ENCODE measurements at regions not wholly inside any gene's neighbourhood (a gene's known extent, or its start where the extent isn't known, plus 50 kb on each side); places are given as distances from the start of the nearest gene placed in this dataset.

DNA sequence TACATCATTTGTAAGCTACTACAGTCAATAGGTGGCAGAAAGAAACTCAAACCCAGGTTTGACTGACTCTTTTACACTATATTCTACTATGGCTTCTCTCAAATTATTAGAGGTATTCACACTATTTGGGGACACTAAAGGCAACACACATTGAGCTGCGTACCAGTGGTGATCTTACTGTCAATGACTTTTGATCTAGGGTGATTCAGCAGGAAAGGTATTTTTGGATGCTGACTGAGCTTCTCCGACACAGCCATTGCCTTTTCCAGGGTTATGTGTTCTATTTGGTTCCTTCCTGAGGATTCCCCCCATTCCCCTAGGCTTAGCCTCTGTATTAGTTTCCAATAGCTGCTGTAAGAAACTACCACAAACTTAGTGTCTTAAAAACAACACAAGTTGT, 73.2 kb upstream of the JAK1 start:
- TF ChIP-seq POU2F2 (IDR thresholded peaks at IDR 0.05; ENCODE audit: low read depth, low read length), result no peak
- TF ChIP-seq TAF1 (IDR thresholded peaks at IDR 0.05; ENCODE audit: low read depth, low read length), result no peak
- no peak for TF ChIP-seq SPI1 (IDR thresholded peaks at IDR 0.05; ENCODE audit: low read depth, low read length)
- no peak for TF ChIP-seq POLR2AphosphoS5 (IDR thresholded peaks at IDR 0.05; ENCODE audit: low read depth, low read length)
- no peak for TF ChIP-seq PAX5 (IDR thresholded peaks at IDR 0.05; ENCODE audit: insufficient read depth, low read length, severe bottlenecking)
- TF ChIP-seq POLR2A (IDR thresholded peaks at IDR 0.05; ENCODE audit: low read depth, low read length), result no peak
- FAIRE-seq, result no peak
- DNase-seq (ENCODE audit: insufficient read length, low spot score), result no peak

DNA sequence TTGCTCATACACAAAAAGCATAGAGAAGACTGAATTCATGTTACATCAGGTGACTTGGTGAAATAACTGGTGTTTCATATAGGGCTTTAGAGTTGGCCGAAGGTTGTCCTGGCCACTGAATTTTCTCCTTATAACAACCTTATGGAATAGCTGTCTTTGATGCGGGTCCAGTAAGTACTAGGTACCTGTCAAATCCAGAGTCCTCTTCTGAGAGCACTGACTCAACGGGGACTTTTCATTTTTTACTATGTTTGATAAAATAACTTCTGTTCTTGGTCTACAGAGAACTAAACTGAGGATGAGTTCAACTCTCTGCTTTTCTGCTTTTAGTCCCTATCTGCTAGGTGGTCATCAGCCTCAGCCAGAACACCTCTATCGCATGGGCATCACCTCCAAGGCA, 76.1 kb upstream of the JAK1 start:
- FAIRE-seq (no peak), DNase-seq (ENCODE audit: insufficient read length, low spot score) (no peak)
- TF ChIP-seq POLR2A (IDR thresholded peaks at IDR 0.05; ENCODE audit: low read depth, low read length) (no peak), POU2F2 (IDR thresholded peaks at IDR 0.05; ENCODE audit: low read depth, low read length) (no peak), PAX5 (IDR thresholded peaks at IDR 0.05; ENCODE audit: insufficient read depth, low read length, severe bottlenecking) (no peak), TAF1 (IDR thresholded peaks at IDR 0.05; ENCODE audit: low read depth, low read length) (no peak), SPI1 (IDR thresholded peaks at IDR 0.05; ENCODE audit: low read depth, low read length) (no peak), POLR2AphosphoS5 (IDR thresholded peaks at IDR 0.05; ENCODE audit: low read depth, low read length) (no peak)

DNA sequence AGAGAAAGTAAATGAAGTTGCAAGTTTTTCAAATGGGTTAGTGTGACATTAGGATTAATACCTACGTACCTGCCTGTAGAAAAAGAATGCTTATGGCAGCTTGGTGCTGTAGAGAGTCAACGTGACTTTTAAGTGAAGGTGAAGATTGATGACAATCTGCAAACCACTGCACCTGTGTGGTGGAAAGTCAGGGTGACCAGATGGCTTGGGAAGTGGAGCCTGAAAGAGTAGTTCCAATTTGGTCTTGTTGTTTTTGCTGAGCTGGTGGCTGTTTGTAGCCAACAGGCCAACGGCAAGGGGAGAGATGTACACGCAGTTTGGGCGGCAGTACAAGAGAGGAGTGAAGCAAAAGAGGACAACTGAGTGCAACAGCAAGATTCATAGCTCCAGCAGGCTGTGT, 78.1 kb upstream of the JAK1 start:
- DNase-seq (ENCODE audit: insufficient read length, low spot score) (no peak), FAIRE-seq (no peak)
- no peak for TF ChIP-seq POLR2A (IDR thresholded peaks at IDR 0.05; ENCODE audit: low read depth, low read length)
- no peak for TF ChIP-seq POU2F2 (IDR thresholded peaks at IDR 0.05; ENCODE audit: low read depth, low read length)
- no peak for TF ChIP-seq POLR2AphosphoS5 (IDR thresholded peaks at IDR 0.05; ENCODE audit: low read depth, low read length)
- no peak for TF ChIP-seq PAX5 (IDR thresholded peaks at IDR 0.05; ENCODE audit: insufficient read depth, low read length, severe bottlenecking)
- TF ChIP-seq SPI1 (IDR thresholded peaks at IDR 0.05; ENCODE audit: low read depth, low read length), result no peak
- no peak for TF ChIP-seq TAF1 (IDR thresholded peaks at IDR 0.05; ENCODE audit: low read depth, low read length)

- FAIRE-seq (no peak), DNase-seq (ENCODE audit: insufficient read length, low spot score) (no peak)
- no peak for TF ChIP-seq POLR2AphosphoS5 (IDR thresholded peaks at IDR 0.05; ENCODE audit: low read depth, low read length)
These were observed 78.9 kb upstream of the JAK1 start for GRCh38 chr1:65045022-65045817.

- DNase-seq (ENCODE audit: insufficient read length, low spot score), result no peak
- TF ChIP-seq PAX5 (IDR thresholded peaks at IDR 0.05; ENCODE audit: insufficient read depth, low read length, severe bottlenecking) (no peak), POLR2AphosphoS5 (IDR thresholded peaks at IDR 0.05; ENCODE audit: low read depth, low read length) (no peak), TAF1 (IDR thresholded peaks at IDR 0.05; ENCODE audit: low read depth, low read length) (no peak), SPI1 (IDR thresholded peaks at IDR 0.05; ENCODE audit: low read depth, low read length) (no peak), POU2F2 (IDR thresholded peaks at IDR 0.05; ENCODE audit: low read depth, low read length) (no peak), POLR2A (IDR thresholded peaks at IDR 0.05; ENCODE audit: low read depth, low read length) (no peak)
- no peak for FAIRE-seq
These were observed 82.0 kb upstream of the JAK1 start for GRCh38 chr1:65048335-65048734.

DNA sequence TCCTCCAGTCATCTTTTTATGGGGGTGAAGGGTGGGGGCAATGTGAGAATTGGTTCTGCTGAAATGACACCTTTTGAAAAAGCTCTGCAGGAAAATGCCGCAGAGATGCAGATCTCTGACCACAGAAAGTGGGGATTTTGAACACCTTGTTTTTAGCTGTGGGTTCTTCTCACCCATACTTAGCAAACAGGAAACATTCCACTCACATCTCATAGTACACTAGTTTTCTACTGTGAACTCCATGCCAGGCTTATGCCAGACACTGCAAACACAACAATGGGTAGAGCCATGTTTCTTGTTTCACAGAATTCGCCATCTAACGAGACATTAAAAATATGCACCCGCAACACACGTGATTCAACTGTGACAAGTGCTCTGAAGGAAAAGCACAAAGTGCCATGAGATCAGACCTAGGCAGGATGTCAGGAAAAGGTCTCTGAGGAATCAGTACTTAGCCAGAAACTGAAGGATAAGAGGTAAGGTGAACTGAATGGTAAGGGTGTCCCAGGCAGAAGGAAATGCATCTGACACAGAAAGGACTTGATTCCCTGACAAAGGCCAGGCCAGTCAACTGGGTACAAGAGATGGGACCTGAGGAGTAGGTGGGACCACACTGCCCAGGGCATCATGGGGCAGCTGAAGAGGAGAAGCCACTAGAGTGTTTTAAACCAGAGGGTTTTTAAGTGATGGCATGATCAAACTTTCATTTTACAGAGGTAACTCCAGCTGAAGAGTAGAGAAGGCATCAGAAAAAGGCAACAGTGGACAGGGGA, 83.8 kb upstream of the JAK1 start:
- FAIRE-seq, result no peak
- TF ChIP-seq SPI1 (IDR thresholded peaks at IDR 0.05; ENCODE audit: low read depth, low read length) (no peak), TAF1 (IDR thresholded peaks at IDR 0.05; ENCODE audit: low read depth, low read length) (no peak), POLR2A (IDR thresholded peaks at IDR 0.05; ENCODE audit: low read depth, low read length) (no peak), POLR2AphosphoS5 (IDR thresholded peaks at IDR 0.05; ENCODE audit: low read depth, low read length) (no peak), PAX5 (IDR thresholded peaks at IDR 0.05; ENCODE audit: insufficient read depth, low read length, severe bottlenecking) (no peak), POU2F2 (IDR thresholded peaks at IDR 0.05; ENCODE audit: low read depth, low read length) (no peak)
- no peak for DNase-seq (ENCODE audit: insufficient read length, low spot score)

GRCh38 chr1:65050735-65051134, 84.4 kb upstream of the JAK1 start:
- DNase-seq (ENCODE audit: insufficient read length, low spot score) (no peak), FAIRE-seq (no peak)
- TF ChIP-seq POLR2A (IDR thresholded peaks at IDR 0.05; ENCODE audit: low read depth, low read length) (no peak), TAF1 (IDR thresholded peaks at IDR 0.05; ENCODE audit: low read depth, low read length) (no peak), POLR2AphosphoS5 (IDR thresholded peaks at IDR 0.05; ENCODE audit: low read depth, low read length) (no peak), PAX5 (IDR thresholded peaks at IDR 0.05; ENCODE audit: insufficient read depth, low read length, severe bottlenecking) (no peak), SPI1 (IDR thresholded peaks at IDR 0.05; ENCODE audit: low read depth, low read length) (no peak)

DNA sequence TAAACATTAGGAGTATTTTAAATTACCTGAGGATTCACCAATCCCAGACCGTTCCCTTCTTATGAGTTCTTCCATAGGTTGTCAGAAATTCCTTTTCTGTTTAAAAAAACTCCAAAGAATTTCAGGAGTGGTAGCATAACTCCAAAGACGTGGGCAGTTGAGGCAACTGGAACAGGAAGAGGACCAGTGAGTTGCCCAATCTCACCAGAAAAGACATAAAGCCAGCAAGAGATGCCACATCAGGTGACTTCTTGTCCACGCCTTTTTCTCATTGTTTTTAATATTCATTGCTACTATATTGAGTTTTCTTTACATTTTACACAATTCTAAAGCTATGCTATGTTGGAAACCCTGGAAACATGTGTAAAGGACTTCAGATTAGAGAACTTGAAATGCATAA, 88.1 kb upstream of the JAK1 start:
- no peak for TF ChIP-seq TAF1 (IDR thresholded peaks at IDR 0.05; ENCODE audit: low read depth, low read length)
- TF ChIP-seq POLR2AphosphoS5 (IDR thresholded peaks at IDR 0.05; ENCODE audit: low read depth, low read length), result no peak
- no peak for TF ChIP-seq POLR2A (IDR thresholded peaks at IDR 0.05; ENCODE audit: low read depth, low read length)
- TF ChIP-seq PAX5 (IDR thresholded peaks at IDR 0.05; ENCODE audit: insufficient read depth, low read length, severe bottlenecking), result no peak
- TF ChIP-seq POU2F2 (IDR thresholded peaks at IDR 0.05; ENCODE audit: low read depth, low read length), result no peak
- no peak for TF ChIP-seq SPI1 (IDR thresholded peaks at IDR 0.05; ENCODE audit: low read depth, low read length)
- FAIRE-seq (no peak), DNase-seq (ENCODE audit: insufficient read length, low spot score) (no peak)

GRCh38 chr1:65055747-65056146, 89.4 kb upstream of the JAK1 start:
- TF ChIP-seq POLR2AphosphoS5 (IDR thresholded peaks at IDR 0.05; ENCODE audit: low read depth, low read length) (no peak), PAX5 (IDR thresholded peaks at IDR 0.05; ENCODE audit: insufficient read depth, low read length, severe bottlenecking) (no peak), POLR2A (IDR thresholded peaks at IDR 0.05; ENCODE audit: low read depth, low read length) (no peak), POU2F2 (IDR thresholded peaks at IDR 0.05; ENCODE audit: low read depth, low read length) (no peak), TAF1 (IDR thresholded peaks at IDR 0.05; ENCODE audit: low read depth, low read length) (no peak), SPI1 (IDR thresholded peaks at IDR 0.05; ENCODE audit: low read depth, low read length) (no peak)
- no peak for DNase-seq (ENCODE audit: insufficient read length, low spot score)

More at GRCh38 chr1:65055747-65056146, 89.4 kb upstream of the JAK1 start:
- no peak for FAIRE-seq
